NCI-H187 treated with DMSO at 0.1 percent for 48 hours (cell line): ENCODE measurements at regions not wholly inside any gene's neighbourhood (a gene's known extent, or its start where the extent isn't known, plus 50 kb on each side); places are given as distances from the start of the nearest gene placed in this dataset.
"Not testable (repeated sequence)": the region's sequence is repeated elsewhere in the genome, so short reads cannot be mapped to it uniquely, and the experiment has no call there.

Source experiments
- DNase-seq: peaks from one replicate; lab custom pipeline; 2025; lab: John Stamatoyannopoulos, UW

- no peak for DNase-seq
Observed at GRCh38 chr3:33956776-33957175, 158.3 kb downstream of the PDCD6IP start.

- DNase-seq: no peak
Observed at GRCh38 chr3:33957176-33957575, 158.7 kb downstream of the PDCD6IP start.

- no peak for DNase-seq
Observed at GRCh38 chr3:33958661-33959060, 160.2 kb downstream of the PDCD6IP start.

GRCh38 chr3:33962396-33962795 is 164.0 kb downstream of the PDCD6IP start:
- no peak for DNase-seq

GRCh38 chr3:33970180-33970579 is 171.8 kb downstream of the PDCD6IP start:
- DNase-seq: not testable (repeated sequence)

GRCh38 chr3:33971055-33971454 is 172.6 kb downstream of the PDCD6IP start:
- no peak for DNase-seq

GRCh38 chr3:33975463-33975862 is 177.0 kb downstream of the PDCD6IP start:
- DNase-seq: no peak

- DNase-seq: no peak
Observed at GRCh38 chr3:33977227-33977626, 178.8 kb downstream of the PDCD6IP start.

GRCh38 chr3:33980252-33980651 is 181.8 kb downstream of the PDCD6IP start:
- no peak for DNase-seq

- no peak for DNase-seq
Observed at GRCh38 chr3:33982269-33982798, 183.9 kb downstream of the PDCD6IP start.

GRCh38 chr3:33982949-33983348 is 184.5 kb downstream of the PDCD6IP start:
- DNase-seq: not testable (repeated sequence)

GRCh38 chr3:33989229-33989628 is 190.8 kb downstream of the PDCD6IP start:
- DNase-seq: no peak

- no peak for DNase-seq
Observed at GRCh38 chr3:33991673-33992072, 193.2 kb downstream of the PDCD6IP start.

- no peak for DNase-seq
Observed at GRCh38 chr3:33993631-33994030, 195.2 kb downstream of the PDCD6IP start.

GRCh38 chr3:33994568-33994967 is 196.1 kb downstream of the PDCD6IP start:
- no peak for DNase-seq

- no peak for DNase-seq
Observed at GRCh38 chr3:34000301-34000700, 201.9 kb downstream of the PDCD6IP start.

- no peak for DNase-seq
Observed at GRCh38 chr3:34001022-34001421, 202.6 kb downstream of the PDCD6IP start.

- no peak for DNase-seq
Observed at GRCh38 chr3:34001990-34002389, 203.6 kb downstream of the PDCD6IP start.

- no peak for DNase-seq
Observed at GRCh38 chr3:34002569-34003100, 204.2 kb downstream of the PDCD6IP start.

- DNase-seq: no peak
Observed at GRCh38 chr3:34005886-34006285, 207.5 kb downstream of the PDCD6IP start.

- DNase-seq: no peak
Observed at GRCh38 chr3:34008191-34008590, 209.8 kb downstream of the PDCD6IP start.

- DNase-seq: no peak
Observed at GRCh38 chr3:34008836-34009809, 210.7 kb downstream of the PDCD6IP start.
